ENCODE measurements at regions not wholly inside any gene's neighbourhood (a gene's known extent, or its start where the extent isn't known, plus 50 kb on each side); places are given as distances from the start of the nearest gene placed in this dataset.

DNA sequence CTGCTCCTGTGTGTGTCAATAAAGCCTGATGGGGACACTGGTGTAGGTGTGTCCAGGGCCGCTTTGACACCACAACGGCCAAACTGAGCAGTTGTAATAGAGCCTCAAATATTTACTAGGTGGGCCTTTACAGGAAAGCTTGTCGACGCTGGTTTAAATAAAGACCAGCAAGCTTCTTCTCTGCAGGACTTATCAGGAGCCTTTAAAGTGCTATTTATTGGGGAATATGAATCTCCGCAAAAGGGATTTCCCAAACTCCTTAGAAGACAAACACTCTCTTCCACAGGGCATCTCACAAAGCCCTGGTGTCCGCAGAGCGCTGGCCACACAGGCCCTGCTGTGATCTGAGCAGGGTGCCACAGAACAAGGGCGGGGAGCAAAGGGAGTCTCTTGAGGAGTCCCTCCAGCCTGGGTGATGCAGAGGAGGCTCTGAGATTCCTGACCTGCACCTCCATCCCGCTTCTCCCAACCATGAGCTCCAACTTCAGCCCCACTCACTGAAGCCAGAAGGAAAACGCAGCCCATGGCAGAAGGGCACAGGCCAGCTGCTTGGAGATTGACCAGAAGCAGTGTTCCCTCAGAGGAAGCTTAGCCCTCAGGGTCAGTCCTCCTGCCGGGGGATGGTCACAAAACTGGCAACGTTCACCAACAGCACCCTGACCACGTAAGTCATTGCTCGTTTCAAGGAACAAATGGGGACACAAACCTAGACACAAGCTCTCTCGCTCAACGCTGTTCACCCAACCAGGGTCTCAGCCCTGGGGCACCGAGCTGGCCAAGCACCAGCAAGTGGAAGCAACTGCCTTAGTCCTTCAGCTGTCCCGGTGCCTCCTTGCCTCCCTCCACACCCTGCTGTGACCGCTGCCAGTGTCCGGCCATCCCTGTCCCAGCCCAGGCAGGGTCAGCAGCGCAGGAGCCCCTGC lies 129.5 kb downstream of the OAT start:
- in situ Hi-C loops (cut with HindIII; ENCODE audit: low sequenced_read_pairs), result loop anchor here (5.0 kb wide), 1 partner anchor 68 kb away; no protein-coding TSS in a partner anchor

DNA sequence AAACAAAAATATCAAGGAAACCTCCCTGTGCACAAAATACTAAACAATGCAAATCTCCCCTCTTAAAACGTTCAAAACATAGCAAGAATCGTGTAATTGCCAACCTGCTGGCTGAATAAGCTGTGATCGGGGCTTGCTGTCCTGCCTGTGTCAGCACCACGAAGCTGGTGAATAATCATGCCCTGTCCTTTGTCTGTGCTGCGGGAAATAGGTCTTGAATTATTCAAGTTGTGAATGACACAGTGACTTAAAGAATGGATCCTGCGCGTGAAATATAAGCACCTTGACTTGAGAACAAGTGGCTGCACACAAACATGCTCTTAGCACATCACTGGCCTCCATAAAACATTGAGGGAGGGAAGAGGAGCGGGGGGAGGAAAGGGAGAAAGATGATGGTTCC lies 130.2 kb downstream of the OAT start:
- in situ Hi-C loops (cut with HindIII; ENCODE audit: low sequenced_read_pairs), result loop anchor here (5.0 kb wide), 1 partner anchor 69 kb away; no protein-coding TSS in a partner anchor

DNA sequence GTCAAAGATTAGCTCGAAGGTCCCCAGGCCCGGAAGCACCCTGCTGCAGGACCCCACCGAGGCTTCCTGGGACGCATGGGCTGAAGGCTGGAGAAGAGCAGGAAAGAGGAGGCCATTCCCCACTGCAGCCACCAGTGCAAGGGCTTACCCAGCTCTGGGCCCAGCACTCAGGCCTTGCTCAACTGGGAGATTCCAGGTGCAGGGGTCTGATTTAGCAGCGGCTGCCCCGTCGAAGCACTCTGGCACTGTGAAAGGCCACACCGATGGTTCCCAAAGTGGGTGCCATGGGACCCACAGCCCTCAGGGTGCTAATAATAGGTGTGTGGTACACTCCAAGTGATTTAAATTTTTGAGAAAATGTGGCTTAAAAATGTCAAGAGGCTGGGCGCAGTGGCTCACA lies 130.9 kb downstream of the OAT start:
- in situ Hi-C loops (cut with HindIII; ENCODE audit: low sequenced_read_pairs), result loop anchor here (5.0 kb wide), 1 partner anchor 70 kb away; no protein-coding TSS in a partner anchor

DNA sequence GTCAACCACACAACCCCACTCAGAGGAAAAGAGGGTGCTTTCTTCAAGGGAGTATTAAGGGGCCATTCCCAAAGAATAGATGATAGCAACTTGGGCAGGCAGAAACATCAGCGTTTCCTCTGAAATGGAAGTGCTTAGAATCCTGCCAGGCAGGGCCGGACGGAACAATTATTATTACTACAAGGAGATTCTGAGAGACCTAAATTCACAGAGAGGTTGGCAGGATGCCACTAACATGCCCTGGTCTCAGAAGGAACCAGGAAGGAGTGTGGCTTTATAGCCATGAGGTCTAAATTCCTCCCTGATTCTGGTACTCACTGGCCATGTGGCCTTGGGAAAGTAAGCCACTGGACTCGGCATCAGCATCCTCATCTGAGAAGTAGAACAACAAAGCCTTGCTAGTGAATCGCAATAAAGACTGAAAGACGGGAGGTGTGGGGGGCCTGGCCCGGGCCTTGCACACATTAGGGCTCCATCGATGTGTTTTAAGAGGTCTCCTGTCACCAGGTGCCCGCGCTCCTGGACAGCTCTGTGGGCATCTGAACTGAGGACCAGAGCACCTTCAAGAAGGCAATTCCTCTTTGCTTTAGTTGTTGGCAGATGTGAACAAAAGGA lies 131.5 kb downstream of the OAT start:
- in situ Hi-C loops (cut with HindIII; ENCODE audit: low sequenced_read_pairs), result loop anchor here (5.0 kb wide), 1 partner anchor 70 kb away; no protein-coding TSS in a partner anchor

DNA sequence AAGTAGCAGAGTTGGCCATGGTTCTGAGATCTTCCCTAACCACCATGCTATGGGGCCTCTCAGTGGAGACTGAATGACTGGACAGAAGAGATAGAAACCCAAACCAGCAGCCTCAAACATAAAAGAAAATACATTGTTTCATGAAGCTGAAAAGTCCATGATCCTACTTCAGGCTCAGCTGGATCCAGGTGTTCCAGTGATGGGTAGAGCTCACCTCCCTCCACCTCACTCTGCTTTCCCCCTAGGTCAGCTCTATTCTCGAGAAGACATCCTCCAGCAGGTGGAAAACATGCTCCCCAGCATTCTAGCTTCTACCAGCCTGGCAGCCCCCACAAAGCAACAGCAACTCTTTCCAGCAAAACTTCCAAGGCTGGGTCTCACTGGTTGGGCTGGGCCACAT lies 132.1 kb downstream of the OAT start:
- in situ Hi-C loops (cut with HindIII; ENCODE audit: low sequenced_read_pairs), result loop anchor here (5.0 kb wide), 1 partner anchor 71 kb away; no protein-coding TSS in a partner anchor

DNA sequence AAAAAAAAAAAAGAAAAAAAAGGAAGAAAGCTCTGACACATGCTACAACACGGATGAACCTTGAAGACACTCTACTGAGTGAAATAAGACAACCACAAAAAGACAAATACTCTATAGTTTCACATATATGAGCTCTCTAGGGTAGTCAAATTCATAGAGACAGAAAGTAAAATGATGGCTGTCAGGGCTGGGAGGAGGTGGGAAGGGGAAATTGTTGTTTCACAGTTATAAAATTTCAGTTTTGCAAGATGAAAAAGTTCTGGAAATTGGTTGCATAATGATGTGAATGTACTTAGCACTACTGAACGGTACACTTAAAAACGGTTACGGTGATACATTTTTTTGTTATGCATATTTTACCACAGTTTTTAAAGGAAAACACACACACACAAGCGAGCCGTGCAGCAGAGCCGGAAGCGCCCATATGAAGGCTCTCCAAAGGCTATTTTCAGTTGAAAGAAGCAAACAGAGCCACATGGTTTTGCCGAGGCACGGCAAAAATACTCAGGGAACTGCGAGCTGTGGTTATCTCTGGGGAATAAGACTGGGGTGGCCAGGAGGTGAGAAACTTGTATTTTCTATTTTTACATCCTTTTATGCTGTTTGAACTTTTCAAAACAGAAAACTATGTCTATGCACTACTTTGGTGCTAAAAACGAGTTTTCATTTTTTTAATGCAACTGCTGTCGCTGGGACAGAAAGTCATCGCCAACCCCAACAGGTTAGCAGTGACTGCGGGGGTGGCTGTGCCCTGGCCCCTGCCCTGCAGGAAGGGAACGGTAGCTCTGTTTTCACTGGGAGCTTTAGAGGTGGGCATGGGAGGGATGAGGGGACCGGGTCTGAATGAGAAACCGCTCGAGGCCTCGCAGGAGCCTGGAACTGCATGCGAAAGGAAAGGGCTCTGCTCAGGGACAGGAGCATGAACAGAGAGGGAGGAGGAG lies 132.9 kb downstream of the OAT start:
- in situ Hi-C loops (cut with HindIII; ENCODE audit: low sequenced_read_pairs), result loop anchor here (5.0 kb wide), 1 partner anchor 71 kb away; no protein-coding TSS in a partner anchor

DNA sequence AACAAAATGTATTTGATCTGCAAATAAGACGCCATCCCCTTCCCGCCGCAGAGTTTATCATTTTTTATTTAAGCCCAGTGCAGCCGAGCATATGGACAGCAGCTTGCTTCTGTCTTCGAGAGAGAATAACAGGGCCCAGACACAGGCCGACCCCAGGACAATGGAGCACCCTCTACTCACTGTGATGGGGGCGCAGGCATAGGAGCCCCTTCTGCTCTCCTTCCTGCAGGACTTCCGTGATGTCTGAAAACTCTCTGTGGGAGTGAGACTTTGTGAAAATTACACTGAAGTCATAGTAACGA lies 134.8 kb downstream of the OAT start:
- in situ Hi-C loops (cut with HindIII; ENCODE audit: low sequenced_read_pairs), result no loop called here

DNA sequence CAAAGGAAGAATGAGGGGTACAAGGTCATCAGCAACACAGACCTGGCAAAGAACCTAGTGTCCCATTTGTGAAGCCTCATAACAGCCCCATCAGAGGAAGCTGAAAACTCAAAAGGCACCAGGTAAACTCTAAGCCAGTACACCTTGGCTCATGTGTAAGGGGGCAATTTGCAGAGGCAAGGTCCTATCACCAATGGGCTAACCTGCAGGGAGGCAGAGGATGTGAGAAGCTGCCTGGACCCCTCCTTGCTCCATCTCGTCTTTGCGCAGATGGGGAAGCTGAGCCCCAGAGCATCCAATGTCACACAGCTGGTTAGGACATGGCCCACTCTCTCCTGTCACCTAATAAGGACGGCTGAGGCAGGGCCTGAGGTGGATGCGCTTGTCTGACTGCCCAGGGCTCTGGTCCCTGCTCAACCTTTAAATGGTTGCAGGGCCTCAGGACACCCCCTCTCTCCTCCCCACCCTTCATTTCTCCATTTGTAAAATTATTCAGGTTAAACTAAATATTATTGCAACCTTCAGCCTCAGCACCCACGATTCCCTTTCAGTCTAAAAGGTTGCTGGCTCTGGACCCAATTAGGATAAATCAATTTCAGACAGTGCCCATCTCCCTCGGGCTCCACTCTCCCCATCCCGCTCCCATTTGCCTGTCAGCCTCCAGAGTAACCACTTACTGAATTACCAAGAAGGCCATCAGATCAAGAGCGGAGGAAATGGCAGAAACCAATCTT lies 135.3 kb downstream of the OAT start:
- in situ Hi-C loops (cut with HindIII; ENCODE audit: low sequenced_read_pairs), result no loop called here

DNA sequence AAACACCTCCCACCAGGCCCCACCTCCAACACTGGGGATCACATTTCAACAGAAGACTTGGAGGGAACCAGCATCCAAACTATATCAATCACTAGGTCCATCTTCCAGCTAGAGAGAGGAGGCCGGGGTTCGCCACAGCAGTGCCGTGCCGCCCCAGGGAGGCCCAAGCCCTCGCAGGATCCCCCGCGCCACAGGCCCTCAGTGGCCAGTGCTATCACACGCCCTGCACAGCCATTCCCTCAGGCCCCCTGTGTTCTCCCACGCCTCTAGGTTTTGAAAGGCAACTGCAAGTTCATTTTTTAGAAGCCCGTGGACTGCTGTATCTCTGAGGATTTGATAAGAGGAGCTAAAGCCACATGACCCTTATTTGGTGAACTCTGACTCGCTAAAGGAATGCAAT lies 136.4 kb downstream of the OAT start:
- in situ Hi-C loops (cut with HindIII; ENCODE audit: low sequenced_read_pairs), result no loop called here

DNA sequence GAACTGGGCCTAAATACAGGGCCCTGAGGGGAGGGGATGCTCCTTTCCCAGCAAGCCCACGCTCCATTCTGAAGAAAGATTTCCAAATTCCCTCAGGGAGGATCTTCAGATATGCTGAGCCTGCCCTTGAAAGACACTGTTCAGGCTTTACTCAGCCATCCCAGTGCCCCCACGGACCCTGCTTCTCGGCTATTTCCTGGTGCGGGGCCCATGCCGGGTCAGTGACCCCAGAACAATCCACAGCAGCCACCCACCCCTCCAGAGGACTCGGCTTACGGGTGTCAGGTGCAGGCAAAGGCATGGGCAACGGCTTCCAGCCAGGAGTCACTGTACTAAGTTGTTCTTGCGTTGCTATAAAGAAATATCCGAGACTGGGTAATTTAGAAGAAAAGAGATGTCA lies 137.1 kb downstream of the OAT start:
- in situ Hi-C loops (cut with HindIII; ENCODE audit: low sequenced_read_pairs), result no loop called here

DNA sequence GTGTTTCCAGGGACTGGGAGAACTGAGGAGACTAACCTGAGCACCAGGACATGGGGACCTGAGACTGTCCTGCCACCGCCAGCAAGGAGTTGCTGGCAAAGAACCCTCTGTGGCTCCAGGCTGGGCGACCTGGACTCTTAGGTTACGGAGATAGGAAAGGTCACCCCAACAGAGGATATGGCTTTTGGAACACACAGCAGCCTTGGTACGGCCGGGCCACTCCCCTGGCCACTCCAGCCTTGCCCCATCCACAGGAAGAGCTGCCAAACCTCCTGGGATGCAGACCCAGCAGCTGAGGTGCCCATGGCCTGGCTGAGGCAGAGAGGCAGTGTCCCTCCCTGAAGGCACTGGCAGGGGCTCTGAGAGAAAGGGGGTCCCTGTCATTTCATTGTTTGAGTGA lies 137.8 kb downstream of the OAT start:
- in situ Hi-C loops (cut with HindIII; ENCODE audit: low sequenced_read_pairs), result no loop called here

DNA sequence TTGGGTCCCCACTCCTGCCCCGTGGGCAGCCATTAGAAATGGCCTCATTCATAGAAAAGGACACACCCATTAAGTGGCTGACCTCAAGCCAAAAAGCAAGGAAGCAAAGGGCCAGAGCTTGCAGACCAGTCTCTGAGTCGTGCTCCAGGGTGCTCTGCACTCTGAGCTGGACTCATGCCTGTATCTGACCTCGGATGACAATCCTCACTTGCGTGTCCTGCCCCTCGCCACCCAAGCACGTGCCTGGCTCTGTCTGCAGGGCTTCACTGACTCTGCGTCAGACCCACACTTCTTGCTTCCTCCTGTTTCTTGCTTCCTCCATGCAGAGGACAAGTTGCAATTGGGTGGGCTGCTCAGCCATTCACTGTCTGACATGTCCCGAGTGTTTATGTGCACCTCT lies 138.8 kb downstream of the OAT start:
- in situ Hi-C loops (cut with HindIII; ENCODE audit: low sequenced_read_pairs), result no loop called here

DNA sequence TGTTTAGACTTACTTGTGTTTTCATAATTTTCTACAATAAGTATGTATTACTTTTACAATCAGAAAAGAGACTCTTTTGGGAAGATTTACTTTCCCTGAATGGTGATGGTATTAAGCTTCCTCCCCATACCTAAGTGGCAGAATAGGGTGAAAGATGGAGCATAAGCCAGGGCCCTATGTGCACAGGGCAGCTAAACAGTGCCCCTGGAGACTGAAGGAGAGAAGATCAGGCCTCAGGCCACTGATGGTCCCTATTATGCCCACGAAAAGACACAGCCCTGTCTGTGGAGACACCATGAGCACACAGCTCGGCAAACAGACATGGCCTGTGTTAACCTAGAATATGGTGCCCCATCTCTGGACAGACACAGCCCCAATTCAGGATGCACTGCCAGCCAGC lies 139.4 kb downstream of the OAT start:
- in situ Hi-C loops (cut with HindIII; ENCODE audit: low sequenced_read_pairs), result no loop called here

DNA sequence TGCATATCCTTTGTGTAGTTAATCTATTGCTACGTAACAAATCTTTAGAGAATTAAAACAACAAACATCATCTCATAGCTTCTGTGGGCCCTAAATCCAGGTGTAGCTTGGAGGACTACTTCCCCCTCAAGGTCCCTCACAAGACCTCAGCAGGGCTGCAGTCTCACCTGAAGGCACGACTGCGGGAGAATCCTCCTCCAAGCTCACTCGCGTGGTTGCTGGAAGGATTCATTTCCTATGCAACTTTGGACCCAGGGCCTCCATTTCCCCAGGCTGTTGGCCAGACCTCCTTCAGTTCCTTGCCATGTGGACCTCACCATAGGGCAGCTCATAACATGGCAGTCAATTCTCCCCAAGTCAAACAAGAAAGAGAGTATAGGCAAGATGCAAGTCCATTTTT lies 140.4 kb downstream of the OAT start:
- in situ Hi-C loops (cut with HindIII; ENCODE audit: low sequenced_read_pairs), result no loop called here

DNA sequence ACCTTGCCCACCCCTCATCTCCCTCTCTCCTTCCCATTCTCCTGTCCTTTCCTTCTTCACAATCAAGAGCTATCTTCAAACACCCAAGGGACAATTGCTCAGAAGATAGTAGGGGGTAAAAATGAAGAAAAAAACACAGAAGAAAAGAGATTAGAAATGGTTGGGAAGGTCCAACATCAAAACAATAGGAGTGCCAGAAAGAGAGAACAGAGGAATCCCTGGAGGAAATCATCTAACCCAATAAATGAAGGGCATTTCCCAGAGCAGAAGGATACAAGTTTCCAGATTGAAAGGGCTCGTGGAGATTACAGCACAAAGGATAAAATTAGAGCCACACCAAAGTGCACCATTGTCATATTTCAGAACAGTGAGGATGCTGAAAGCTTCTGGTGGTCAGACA lies 145.6 kb downstream of the OAT start:
- in situ Hi-C loops (cut with HindIII; ENCODE audit: low sequenced_read_pairs), result no loop called here

DNA sequence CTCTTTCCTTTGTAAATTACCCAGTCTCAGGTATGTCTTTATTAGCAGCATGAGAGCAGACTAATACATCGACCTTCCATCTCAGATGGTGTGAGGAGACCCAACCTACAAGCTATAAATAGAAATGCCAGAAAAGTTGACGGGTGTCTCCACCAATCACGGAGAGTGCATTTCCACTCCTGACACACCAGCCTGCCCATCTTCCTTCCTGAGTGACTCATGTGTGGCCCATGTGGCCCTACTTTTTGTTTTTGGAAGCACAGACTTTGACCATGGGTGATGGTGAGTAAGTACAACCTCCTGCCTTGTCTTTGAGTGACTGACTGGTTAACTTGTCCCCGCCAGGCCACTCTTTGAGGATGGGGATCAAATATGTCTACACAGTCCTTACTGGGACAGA lies 147.0 kb downstream of the OAT start:
- in situ Hi-C loops (cut with HindIII; ENCODE audit: low sequenced_read_pairs), result no loop called here

DNA sequence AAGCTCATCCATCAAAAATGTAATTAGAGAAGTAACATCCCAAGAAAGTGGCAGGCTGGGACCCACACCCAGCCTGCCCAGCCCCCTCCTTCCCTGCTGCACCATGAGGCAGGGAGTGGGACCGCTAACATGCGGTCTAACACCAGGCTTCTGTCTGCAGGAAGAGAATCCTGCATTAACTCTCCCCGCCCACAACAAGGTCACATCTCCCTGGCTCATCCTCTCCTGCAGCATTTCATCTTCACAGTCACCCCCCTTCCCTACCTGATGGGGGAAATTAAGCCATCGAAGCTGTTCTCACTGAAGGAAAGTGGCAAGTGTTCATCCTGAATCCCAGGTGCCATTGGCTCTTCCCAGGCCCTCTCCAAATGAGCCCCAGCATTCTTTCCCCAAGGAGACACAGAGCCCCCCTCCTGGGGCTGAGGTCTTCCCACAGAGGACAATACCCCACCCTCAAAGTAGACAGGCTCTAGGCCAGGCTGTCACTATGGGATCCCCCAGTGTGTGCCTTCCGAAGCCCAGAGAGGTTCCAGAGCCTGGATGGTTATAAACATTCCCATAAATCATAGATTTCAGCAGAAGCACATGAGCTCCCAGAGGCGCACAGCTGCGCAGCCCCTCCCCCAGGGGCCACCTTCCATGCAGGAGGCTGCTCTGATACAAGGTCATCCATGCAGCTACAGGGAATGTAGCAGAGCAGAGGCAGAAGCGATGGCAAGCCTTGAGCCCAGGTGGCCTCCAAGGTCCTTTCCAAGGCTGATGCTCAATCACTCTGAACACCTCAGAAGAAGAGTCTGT lies 148.0 kb downstream of the OAT start:
- in situ Hi-C loops (cut with HindIII; ENCODE audit: low sequenced_read_pairs), result no loop called here

DNA sequence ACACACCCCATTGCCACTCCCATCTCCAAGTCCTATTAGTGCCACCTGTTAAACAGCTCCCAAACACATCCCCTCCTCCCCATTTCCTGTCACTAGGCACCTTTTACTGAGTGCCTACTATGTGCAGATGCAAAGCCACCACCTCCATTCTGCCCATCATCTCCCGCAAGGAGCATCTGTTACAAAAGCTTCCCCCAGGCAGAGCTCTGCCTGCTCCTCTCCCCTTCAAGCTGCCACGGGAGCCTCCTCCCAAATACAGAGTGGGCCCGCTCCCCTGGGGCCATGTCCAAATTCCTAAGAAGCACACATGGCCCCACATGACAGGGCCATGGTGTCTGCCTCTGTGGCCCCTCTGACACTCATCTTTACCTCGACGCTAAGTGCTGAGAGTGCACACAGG lies 149.7 kb downstream of the OAT start:
- in situ Hi-C loops (cut with HindIII; ENCODE audit: low sequenced_read_pairs), result no loop called here

DNA sequence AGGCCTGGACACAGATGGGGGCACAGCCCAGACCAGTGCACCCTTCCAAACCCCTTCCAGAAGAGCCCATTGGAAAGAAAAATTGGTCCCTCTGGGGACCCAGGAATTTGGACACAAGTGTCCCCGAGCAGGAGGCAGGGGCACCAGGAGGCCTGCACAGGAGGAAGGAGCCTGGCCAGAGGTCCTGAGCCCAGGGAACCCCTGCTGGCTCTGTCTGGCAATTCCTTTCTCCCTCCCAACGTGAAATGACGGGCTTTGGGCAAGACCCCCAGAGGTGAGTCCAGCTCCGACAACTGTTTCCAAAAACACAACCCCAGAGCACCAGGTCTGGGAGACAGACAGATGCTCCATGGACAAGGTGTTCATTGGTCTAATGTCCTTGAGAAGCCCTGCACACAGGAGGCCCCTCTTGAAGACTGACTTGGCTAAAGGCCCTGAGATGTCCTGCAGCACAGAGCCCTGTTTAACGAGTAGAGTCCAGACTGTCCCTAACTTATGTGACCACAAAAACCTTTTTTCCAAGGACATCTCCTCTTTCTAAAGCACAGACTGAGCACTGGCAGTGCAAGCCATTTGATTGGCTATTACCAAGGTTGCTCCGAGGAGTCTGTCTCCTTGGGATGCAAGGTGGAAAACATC lies 150.7 kb downstream of the OAT start:
- in situ Hi-C loops (cut with HindIII; ENCODE audit: low sequenced_read_pairs), result no loop called here
